ENCODE measurements at regions not wholly inside any gene's neighbourhood (a gene's known extent, or its start where the extent isn't known, plus 50 kb on each side); places are given as distances from the start of the nearest gene placed in this dataset.
"Not testable (repeated sequence)": the region's sequence is repeated elsewhere in the genome, so short reads cannot be mapped to it uniquely, and the experiment has no call there.

DNA sequence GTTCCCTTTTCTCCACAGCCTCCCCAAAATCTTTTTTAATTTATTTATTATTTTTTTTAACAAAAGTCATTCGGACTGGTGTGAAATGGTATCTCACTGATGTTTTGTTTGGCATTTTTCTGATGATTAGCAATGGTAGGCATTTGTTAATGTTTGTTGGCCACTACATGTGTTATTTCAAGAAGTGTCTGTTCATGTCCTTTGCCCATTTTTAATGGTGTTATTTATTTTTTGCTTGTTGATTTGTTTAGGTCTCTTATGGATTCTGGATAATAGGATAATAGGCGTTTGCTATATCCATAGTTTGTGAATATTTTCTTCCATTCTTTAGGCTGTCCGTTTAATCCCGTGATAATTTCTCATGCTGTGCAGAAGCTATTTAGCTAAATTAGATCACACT, 596.5 kb upstream of the DEFB115 start:
- H3K4me2 ChIP-seq (ENCODE audit: low read length); H2BK5ac ChIP-seq (ENCODE audit: low read length); H2AK5ac ChIP-seq (ENCODE audit: low read length); H4K5ac ChIP-seq (ENCODE audit: low read length); H3K56ac ChIP-seq (ENCODE audit: low read length); H3K79me1 ChIP-seq (ENCODE audit: low read length); H2BK15ac ChIP-seq (replicated peaks; ENCODE audit: low read depth); H3K27me3 ChIP-seq (ENCODE audit: insufficient read depth, low read length, poor library complexity); H3K4ac ChIP-seq (ENCODE audit: low read depth, low read length); H3K4me3 ChIP-seq (ENCODE audit: low read length); H2BK120ac ChIP-seq (ENCODE audit: low read depth, low read length); H3K79me2 ChIP-seq (ENCODE audit: control insufficient read depth, insufficient read depth, low read length); DNase-seq; H3K18ac ChIP-seq (ENCODE audit: low read length); H3K9ac ChIP-seq (ENCODE audit: low read length); H3K4me1 ChIP-seq (ENCODE audit: control insufficient read depth, low read depth, low read length); H3K27ac ChIP-seq (ENCODE audit: low read depth, low read length); H4K8ac ChIP-seq (ENCODE audit: low read depth, low read length); H3K36me3 ChIP-seq (ENCODE audit: control insufficient read depth, insufficient read depth, low read length); H3K23ac ChIP-seq (ENCODE audit: low read length): not testable (repeated sequence)
- WGBS (ENCODE audit: extremely low coverage, insufficient coverage, low lambda C conversion rate): no CpG with 5 or more reads among the region's 4 CpGs

DNA sequence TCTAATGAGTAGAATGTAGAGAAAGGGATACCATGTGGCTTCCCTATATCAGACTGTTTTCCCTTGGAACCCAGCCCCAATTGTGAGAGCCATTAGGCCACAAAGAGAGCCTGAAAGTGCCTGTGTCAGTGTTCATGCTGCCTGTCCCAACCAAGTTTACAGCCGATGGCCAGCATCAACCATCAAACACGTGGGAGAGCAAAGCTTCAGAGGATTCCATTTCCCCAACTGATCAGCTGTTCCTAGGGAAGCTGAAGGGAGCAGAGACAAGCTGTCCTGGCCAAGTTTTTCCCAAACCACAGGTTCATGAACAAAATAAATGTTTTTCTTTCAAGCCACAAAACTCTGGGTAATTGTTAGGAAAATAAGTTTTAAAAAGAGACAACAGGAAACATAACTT, 589.0 kb upstream of the DEFB115 start:
- H2BK15ac ChIP-seq (replicated peaks; ENCODE audit: low read depth): not testable (repeated sequence)

DNA sequence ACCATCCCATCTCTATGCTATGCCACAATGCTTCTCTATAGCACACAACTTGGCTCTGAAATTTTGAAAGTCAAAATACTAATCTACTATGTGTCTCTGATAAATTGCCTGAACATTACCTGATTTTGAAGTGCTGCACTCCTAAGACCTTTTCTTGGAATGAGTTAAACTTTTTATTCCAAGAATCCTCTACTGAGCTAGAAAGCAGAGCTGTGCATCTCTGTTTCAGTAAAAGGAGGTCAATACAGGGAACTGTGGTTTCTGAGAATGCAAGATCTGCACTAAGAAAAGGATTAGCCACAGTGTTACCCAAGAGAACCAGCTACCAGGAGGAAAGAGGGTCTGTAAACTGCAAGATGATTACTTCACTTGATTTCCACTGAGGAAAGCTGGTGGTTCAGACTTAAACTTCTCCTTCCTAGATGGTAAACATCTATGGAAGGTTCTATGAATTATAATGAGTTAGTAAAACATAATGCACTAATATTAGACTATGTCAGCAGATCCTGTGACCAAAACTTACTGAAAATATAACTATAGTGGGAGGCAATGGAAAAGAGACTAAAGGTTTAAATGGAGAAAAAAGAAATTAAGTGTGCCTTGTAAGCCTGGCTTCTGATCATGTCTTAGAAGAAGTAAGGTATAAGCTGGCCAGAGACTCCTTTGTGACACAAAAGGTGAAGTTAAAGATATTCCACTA, 588.0 kb upstream of the DEFB115 start:
- H2BK15ac ChIP-seq (replicated peaks; ENCODE audit: low read depth); H3K79me1 ChIP-seq (ENCODE audit: low read length); H3K4me2 ChIP-seq (ENCODE audit: low read length); H4K5ac ChIP-seq (ENCODE audit: low read length); H3K27me3 ChIP-seq (ENCODE audit: insufficient read depth, low read length, poor library complexity); H2BK120ac ChIP-seq (ENCODE audit: low read depth, low read length); H3K36me3 ChIP-seq (ENCODE audit: control insufficient read depth, insufficient read depth, low read length); H2AK5ac ChIP-seq (ENCODE audit: low read length); H3K27ac ChIP-seq (ENCODE audit: low read depth, low read length); H3K9ac ChIP-seq (ENCODE audit: low read length); H3K23ac ChIP-seq (ENCODE audit: low read length); H3K18ac ChIP-seq (ENCODE audit: low read length); H3K56ac ChIP-seq (ENCODE audit: low read length); H3K4me3 ChIP-seq (ENCODE audit: low read length); H3K4ac ChIP-seq (ENCODE audit: low read depth, low read length); H3K79me2 ChIP-seq (ENCODE audit: control insufficient read depth, insufficient read depth, low read length); DNase-seq; H3K4me1 ChIP-seq (ENCODE audit: control insufficient read depth, low read depth, low read length); H2BK5ac ChIP-seq (ENCODE audit: low read length); H4K8ac ChIP-seq (ENCODE audit: low read depth, low read length): not testable (repeated sequence)

More for the DNA sequence above, 589.0 kb upstream of the DEFB115 start:
- H3K4ac ChIP-seq (ENCODE audit: low read depth, low read length); H3K4me2 ChIP-seq (ENCODE audit: low read length); H3K4me3 ChIP-seq (ENCODE audit: low read length); H3K23ac ChIP-seq (ENCODE audit: low read length); H3K18ac ChIP-seq (ENCODE audit: low read length); DNase-seq; H2AK5ac ChIP-seq (ENCODE audit: low read length); H4K8ac ChIP-seq (ENCODE audit: low read depth, low read length); H4K5ac ChIP-seq (ENCODE audit: low read length); H3K79me1 ChIP-seq (ENCODE audit: low read length); H2BK120ac ChIP-seq (ENCODE audit: low read depth, low read length); H3K27me3 ChIP-seq (ENCODE audit: insufficient read depth, low read length, poor library complexity); H3K79me2 ChIP-seq (ENCODE audit: control insufficient read depth, insufficient read depth, low read length); H3K27ac ChIP-seq (ENCODE audit: low read depth, low read length); H3K36me3 ChIP-seq (ENCODE audit: control insufficient read depth, insufficient read depth, low read length); H3K4me1 ChIP-seq (ENCODE audit: control insufficient read depth, low read depth, low read length); H3K9ac ChIP-seq (ENCODE audit: low read length); H3K56ac ChIP-seq (ENCODE audit: low read length); H2BK5ac ChIP-seq (ENCODE audit: low read length): not testable (repeated sequence)
- no CpG with 5 or more reads among the region's 2 CpGs for WGBS (ENCODE audit: extremely low coverage, insufficient coverage, low lambda C conversion rate)

DNA sequence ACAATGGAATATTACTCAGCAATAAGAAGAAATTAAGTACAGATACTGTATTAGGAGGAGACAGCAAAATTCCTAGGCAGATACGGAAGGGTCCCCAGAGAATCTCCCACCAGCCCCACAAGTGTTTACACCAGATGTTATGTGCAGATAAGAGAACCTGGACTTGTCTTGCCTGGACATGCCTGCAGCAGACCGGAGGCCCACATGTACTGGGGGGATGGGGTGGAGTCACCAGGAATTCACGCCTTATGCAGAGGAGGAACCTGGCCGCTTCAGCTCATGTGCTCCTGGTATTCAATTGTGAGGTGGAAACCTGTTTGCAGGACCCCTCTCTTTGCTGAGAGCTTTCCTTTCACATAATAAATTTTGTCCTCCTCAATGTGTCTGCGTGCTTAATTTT, 586.3 kb upstream of the DEFB115 start:
- not testable (repeated sequence) for H3K4ac ChIP-seq (ENCODE audit: low read depth, low read length); H3K27ac ChIP-seq (ENCODE audit: low read depth, low read length); H3K4me3 ChIP-seq (ENCODE audit: low read length); H4K8ac ChIP-seq (ENCODE audit: low read depth, low read length); H3K9ac ChIP-seq (ENCODE audit: low read length); H2BK120ac ChIP-seq (ENCODE audit: low read depth, low read length); H3K23ac ChIP-seq (ENCODE audit: low read length); H2BK15ac ChIP-seq (replicated peaks; ENCODE audit: low read depth); H3K36me3 ChIP-seq (ENCODE audit: control insufficient read depth, insufficient read depth, low read length); H3K4me2 ChIP-seq (ENCODE audit: low read length); H3K56ac ChIP-seq (ENCODE audit: low read length); H2BK5ac ChIP-seq (ENCODE audit: low read length); H4K5ac ChIP-seq (ENCODE audit: low read length); H3K27me3 ChIP-seq (ENCODE audit: insufficient read depth, low read length, poor library complexity); H3K4me1 ChIP-seq (ENCODE audit: control insufficient read depth, low read depth, low read length); H2AK5ac ChIP-seq (ENCODE audit: low read length); H3K18ac ChIP-seq (ENCODE audit: low read length); H3K79me1 ChIP-seq (ENCODE audit: low read length); H3K79me2 ChIP-seq (ENCODE audit: control insufficient read depth, insufficient read depth, low read length)
- peak; percentile 37 for DNase-seq
- WGBS (ENCODE audit: extremely low coverage, insufficient coverage, low lambda C conversion rate): no CpG with 5 or more reads among the region's 5 CpGs

DNA sequence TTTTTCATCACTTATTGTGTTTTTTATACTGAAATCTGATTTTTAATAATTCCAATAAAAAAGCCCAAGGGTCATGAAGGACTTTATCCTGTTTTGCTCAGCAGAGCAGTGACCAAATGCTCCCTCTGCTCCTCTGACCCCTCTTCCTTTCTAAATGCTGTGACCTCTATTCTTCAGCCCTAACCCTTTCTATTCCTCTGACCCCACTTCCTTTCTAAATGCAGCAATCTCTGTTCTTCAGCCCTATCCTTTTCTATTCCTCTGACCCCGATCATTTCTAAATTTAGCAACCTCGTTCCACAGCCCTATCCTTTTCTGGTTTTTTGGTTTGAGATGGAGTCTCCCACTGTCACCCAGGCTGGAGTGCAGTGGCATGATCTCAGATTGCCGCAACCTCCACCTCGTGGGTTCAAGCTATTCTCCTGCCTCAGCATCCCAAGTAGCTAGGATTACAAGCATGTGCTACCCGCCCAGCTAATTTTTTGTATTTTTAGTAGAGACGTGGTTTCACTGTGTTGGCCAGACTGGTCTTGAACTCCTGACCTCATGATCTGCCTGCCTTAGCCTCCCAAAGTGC, 581.4 kb upstream of the DEFB115 start:
- not testable (repeated sequence) for H3K79me1 ChIP-seq (ENCODE audit: low read length); H3K9ac ChIP-seq (ENCODE audit: low read length); H3K27ac ChIP-seq (ENCODE audit: low read depth, low read length); H3K18ac ChIP-seq (ENCODE audit: low read length); H2AK5ac ChIP-seq (ENCODE audit: low read length); H3K79me2 ChIP-seq (ENCODE audit: control insufficient read depth, insufficient read depth, low read length); H3K4me1 ChIP-seq (ENCODE audit: control insufficient read depth, low read depth, low read length); H3K4ac ChIP-seq (ENCODE audit: low read depth, low read length); H3K36me3 ChIP-seq (ENCODE audit: control insufficient read depth, insufficient read depth, low read length); H3K4me2 ChIP-seq (ENCODE audit: low read length); H2BK15ac ChIP-seq (replicated peaks; ENCODE audit: low read depth); DNase-seq; H3K56ac ChIP-seq (ENCODE audit: low read length); H4K5ac ChIP-seq (ENCODE audit: low read length); H3K23ac ChIP-seq (ENCODE audit: low read length); H3K4me3 ChIP-seq (ENCODE audit: low read length); H3K27me3 ChIP-seq (ENCODE audit: insufficient read depth, low read length, poor library complexity); H4K8ac ChIP-seq (ENCODE audit: low read depth, low read length); H2BK120ac ChIP-seq (ENCODE audit: low read depth, low read length); H2BK5ac ChIP-seq (ENCODE audit: low read length)
- WGBS (ENCODE audit: extremely low coverage, insufficient coverage, low lambda C conversion rate): no CpG with 5 or more reads among the region's 6 CpGs

DNA sequence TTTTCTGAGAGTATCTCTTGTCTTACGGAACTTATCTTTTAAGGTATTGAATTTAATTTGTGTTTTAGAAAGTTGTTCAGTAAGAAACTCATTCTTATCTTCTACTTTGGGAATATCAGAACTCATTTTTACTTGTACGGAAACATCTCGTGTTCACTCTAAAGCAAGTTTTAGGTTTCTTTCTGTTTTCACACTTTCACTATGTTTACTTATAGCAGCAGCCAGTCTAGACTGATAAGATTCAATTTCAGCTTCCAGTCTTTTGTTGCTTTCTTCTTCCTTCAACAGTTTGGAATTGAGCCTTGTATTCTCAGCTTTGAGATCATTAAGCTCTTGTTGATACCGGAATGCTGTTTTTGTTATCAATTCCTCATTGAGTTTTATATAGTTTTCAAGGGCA, 575.2 kb upstream of the DEFB115 start:
- not testable (repeated sequence) for H3K4me3 ChIP-seq (ENCODE audit: low read length); H3K18ac ChIP-seq (ENCODE audit: low read length); H4K8ac ChIP-seq (ENCODE audit: low read depth, low read length)

More for the DNA sequence above, 575.2 kb upstream of the DEFB115 start:
- H3K4me2 ChIP-seq (ENCODE audit: low read length); H3K27me3 ChIP-seq (ENCODE audit: insufficient read depth, low read length, poor library complexity); H2BK120ac ChIP-seq (ENCODE audit: low read depth, low read length); H3K56ac ChIP-seq (ENCODE audit: low read length); H2BK15ac ChIP-seq (replicated peaks; ENCODE audit: low read depth); H3K23ac ChIP-seq (ENCODE audit: low read length); H4K5ac ChIP-seq (ENCODE audit: low read length); H2BK5ac ChIP-seq (ENCODE audit: low read length); H3K36me3 ChIP-seq (ENCODE audit: control insufficient read depth, insufficient read depth, low read length); H3K27ac ChIP-seq (ENCODE audit: low read depth, low read length); H2AK5ac ChIP-seq (ENCODE audit: low read length); H3K79me2 ChIP-seq (ENCODE audit: control insufficient read depth, insufficient read depth, low read length); H3K4me1 ChIP-seq (ENCODE audit: control insufficient read depth, low read depth, low read length); H3K9ac ChIP-seq (ENCODE audit: low read length); DNase-seq; H3K4ac ChIP-seq (ENCODE audit: low read depth, low read length); H3K79me1 ChIP-seq (ENCODE audit: low read length): not testable (repeated sequence)
- WGBS (ENCODE audit: extremely low coverage, insufficient coverage, low lambda C conversion rate): no CpG with 5 or more reads among the region's 4 CpGs
